HG03571 (cell line): ENCODE measurements at regions not wholly inside any gene's neighbourhood (a gene's known extent, or its start where the extent isn't known, plus 50 kb on each side); places are given as distances from the start of the nearest gene placed in this dataset.
"Not testable (repeated sequence)": the region's sequence is repeated elsewhere in the genome, so short reads cannot be mapped to it uniquely, and the experiment has no call there.

ENCODE experiments used
- ATAC-seq: cut with Tn5 transposase; IDR thresholded peaks from one replicate; pipeline ENCODE4 v1.9.1; 2021; ENCODE audit not compliant: unreplicated experiment

- ATAC-seq = no peak
Measured at GRCh38 chr16:63473725-63474124, 1437.5 kb upstream of the CDH8 start.

- no peak for ATAC-seq
Measured at GRCh38 chr16:63467513-63467912, 1431.3 kb upstream of the CDH8 start.

- ATAC-seq = no peak
Measured at GRCh38 chr16:63462316-63462715, 1426.1 kb upstream of the CDH8 start.

- no peak for ATAC-seq
Measured at GRCh38 chr16:63461248-63461841, 1425.1 kb upstream of the CDH8 start.

GRCh38 chr16:63458846-63459245 lies 1422.6 kb upstream of the CDH8 start:
- no peak for ATAC-seq

GRCh38 chr16:63457869-63458268 lies 1421.6 kb upstream of the CDH8 start:
- ATAC-seq = no peak

GRCh38 chr16:63453261-63453660 lies 1417.0 kb upstream of the CDH8 start:
- ATAC-seq = no peak

GRCh38 chr16:63447121-63447520 lies 1410.9 kb upstream of the CDH8 start:
- ATAC-seq = no peak

GRCh38 chr16:63442246-63442645 lies 1406.0 kb upstream of the CDH8 start:
- no peak for ATAC-seq

- no peak for ATAC-seq
Measured at GRCh38 chr16:63426275-63426870, 1390.1 kb upstream of the CDH8 start.

- no peak for ATAC-seq
Measured at GRCh38 chr16:63422715-63423114, 1386.5 kb upstream of the CDH8 start.

GRCh38 chr16:63416712-63417111 lies 1380.5 kb upstream of the CDH8 start:
- ATAC-seq = no peak

- no peak for ATAC-seq
Measured at GRCh38 chr16:63415014-63415413, 1378.8 kb upstream of the CDH8 start.

GRCh38 chr16:63410594-63410993 lies 1374.4 kb upstream of the CDH8 start:
- ATAC-seq = no peak

GRCh38 chr16:63403792-63404191 lies 1367.6 kb upstream of the CDH8 start:
- ATAC-seq = no peak

- not testable (repeated sequence) for ATAC-seq
Measured at GRCh38 chr16:63388277-63388676, 1352.0 kb upstream of the CDH8 start.

GRCh38 chr16:63385714-63386432 lies 1349.6 kb upstream of the CDH8 start:
- ATAC-seq = no peak

GRCh38 chr16:63373744-63374143 lies 1337.5 kb upstream of the CDH8 start:
- no peak for ATAC-seq

- ATAC-seq = no peak
Measured at GRCh38 chr16:63372815-63373214, 1336.6 kb upstream of the CDH8 start.

- no peak for ATAC-seq
Measured at GRCh38 chr16:63372283-63372682, 1336.0 kb upstream of the CDH8 start.

- no peak for ATAC-seq
Measured at GRCh38 chr16:63365649-63366304, 1329.5 kb upstream of the CDH8 start.

- no peak for ATAC-seq
Measured at GRCh38 chr16:63363738-63364137, 1327.5 kb upstream of the CDH8 start.
